Endothelial cell of umbilical vein (primary cell): ENCODE measurements at regions not wholly inside any gene's neighbourhood (a gene's known extent, or its start where the extent isn't known, plus 50 kb on each side); places are given as distances from the start of the nearest gene placed in this dataset.

Experiments used
- BruUV-seq: library from RNA; stranded (reverse); fragments of 400-500 nt; replicated peaks from 2 replicates; lab custom pipeline; 2021; lab: Mats Ljungman, UMichigan
- CTCF ChIA-PET: fragments of 300-600, 350-600 bp; sonication (Branson Sonifier 250); formaldehyde crosslinking; loops from one replicate; lab custom pipeline; 2021; ENCODE audit warnings: antibody characterized with exemption, inconsistent platforms; lab: Charles Lee
- POLR2A ChIA-PET: fragments of 300-600, 350-600 bp; sonication (Branson Sonifier 250); formaldehyde crosslinking; loops from one replicate; lab custom pipeline; 2021; ENCODE audit warnings: antibody characterized with exemption, inconsistent platforms; lab: Charles Lee
- DNase-seq: peaks from one replicate; pipeline ENCODE4 v3.0.0-alpha.2; 2011; ENCODE audit warnings: low read depth, low spot score
- FAIRE-seq: peaks from 2 replicates; lab custom pipeline; 2011; peaks lifted over from hg19 to GRCh38; lab: Jason Lieb, UNC
- H2AFZ ChIP-seq: 2 replicates; pipeline ENCODE4 v1.6.0; 2012; ENCODE audit warnings: low read depth, low read length, control low read depth, inconsistent platforms
- H3K27ac ChIP-seq: 2 replicates; pipeline ENCODE4 v1.5.1; 2011; ENCODE audit warnings: low read depth, mild to moderate bottlenecking, control low read depth, low read length, moderate library complexity; ENCODE audit not compliant: insufficient read depth
- H3K27me3 ChIP-seq, 2 experiments: 2 replicates each; pipeline versions ENCODE4 v1.6.0 to v1.6.1; 2011; ENCODE audit warnings: low read length in 2 of 2, mixed read lengths in 1 of 2; ENCODE audit not compliant: control insufficient read depth in 2 of 2, insufficient read depth in 2 of 2
- H3K36me3 ChIP-seq, 2 experiments: 2 replicates in 1 of 2; 3 replicates in 1 of 2; pipeline ENCODE4 v1.5.1; 2011; ENCODE audit warnings: low read length in 2 of 2, mild to moderate bottlenecking in 1 of 2, moderate library complexity in 1 of 2; ENCODE audit not compliant: control insufficient read depth in 2 of 2, insufficient read depth in 2 of 2; ENCODE audit errors: extremely low read depth in 1 of 2
- H3K4me1 ChIP-seq: 3 replicates; pipeline ENCODE4 v1.5.1; 2011; ENCODE audit warnings: mild to moderate bottlenecking, low read length; ENCODE audit not compliant: control insufficient read depth, insufficient read depth; ENCODE audit errors: extremely low read depth
- H3K4me2 ChIP-seq: 2 replicates; pipeline ENCODE4 v1.6.1; 2011; ENCODE audit warnings: low read length, control low read depth, mixed read lengths; ENCODE audit not compliant: insufficient read depth
- H3K4me3 ChIP-seq, 3 experiments: fragments of 200-600 bp in 1 of 3; sonication (generic), shearing (Covaris generic) in 1 of 3; replicated peaks in 1 of 3; 2 replicates each; pipeline ENCODE4 v1.5.1; 2011 to 2016; ENCODE audit warnings: control low read depth in 3 of 3, low read length in 3 of 3, mild to moderate bottlenecking in 2 of 3, inconsistent platforms in 1 of 3, low read depth in 1 of 3, moderate library complexity in 1 of 3; ENCODE audit not compliant: insufficient read depth in 1 of 3
- H3K79me2 ChIP-seq: 2 replicates; pipeline ENCODE4 v1.6.0; 2012; ENCODE audit warnings: low read length, inconsistent platforms; ENCODE audit not compliant: control insufficient read depth, insufficient read depth
- H3K9ac ChIP-seq: replicated peaks from 2 replicates; pipeline ENCODE3; 2011; ENCODE audit warnings: low read length, control low read depth; ENCODE audit not compliant: insufficient read depth; ENCODE audit errors: extremely low read depth
- H3K9me1 ChIP-seq: replicated peaks from 3 replicates; pipeline ENCODE4 v1.6.0; 2011; ENCODE audit warnings: mild to moderate bottlenecking, low read length; ENCODE audit not compliant: control insufficient read depth, insufficient read depth; ENCODE audit errors: extremely low read depth
- H3K9me3 ChIP-seq: replicated peaks from 2 replicates; pipeline ENCODE4 v1.5.1; 2012; ENCODE audit warnings: low read length, inconsistent platforms; ENCODE audit not compliant: control insufficient read depth, insufficient read depth
- H4K20me1 ChIP-seq: replicated peaks from 2 replicates; pipeline ENCODE3; 2011; ENCODE audit warnings: mild to moderate bottlenecking, low read length; ENCODE audit not compliant: control insufficient read depth, insufficient read depth; ENCODE audit errors: extremely low read depth
- EZH2 ChIP-seq: IDR thresholded peaks from 2 replicates; pipeline ENCODE4 v1.6.1; 2012; ENCODE audit warnings: borderline replicate concordance, low read depth, mild to moderate bottlenecking, moderate library complexity, low read length, inconsistent platforms; ENCODE audit not compliant: severe bottlenecking
- FOS ChIP-seq: IDR thresholded peaks from 2 replicates; pipeline ENCODE4 v1.6.1; 2011; ENCODE audit warnings: mild to moderate bottlenecking, low read length, moderate library complexity, borderline replicate concordance; ENCODE audit not compliant: insufficient read depth
- GATA2 ChIP-seq: IDR thresholded peaks from 2 replicates; pipeline ENCODE4 v1.7.0; 2011; ENCODE audit warnings: low read depth, mild to moderate bottlenecking, moderate library complexity, mixed read lengths, low read length; ENCODE audit not compliant: insufficient read length, insufficient read depth
- JUN ChIP-seq: IDR thresholded peaks from 2 replicates; pipeline ENCODE4 v1.6.1; 2011; ENCODE audit warnings: borderline replicate concordance, low read depth; ENCODE audit not compliant: insufficient read length, insufficient read depth
- MAX ChIP-seq: IDR thresholded peaks from 2 replicates; pipeline ENCODE4 v1.6.1; 2011; ENCODE audit not compliant: insufficient read depth, insufficient read length
- MYC ChIP-seq: IDR thresholded peaks from one replicate; pipeline ENCODE4 v1.6.1; 2011; ENCODE audit warnings: mild to moderate bottlenecking, low read depth, low read length
- POLR2A ChIP-seq: IDR thresholded peaks from 2 replicates; pipeline ENCODE4 v1.6.1; 2012; ENCODE audit warnings: low read depth, mild to moderate bottlenecking, control low read depth, low read length
- POLR2AphosphoS5 ChIP-seq: IDR thresholded peaks from 2 replicates; pipeline ENCODE4 v1.6.1; 2012; ENCODE audit warnings: low read depth, mild to moderate bottlenecking, control low read depth, low read length, moderate library complexity; ENCODE audit not compliant: insufficient read depth
- dilution Hi-C: fragments of 300-500 bp; cut with MboI; formaldehyde crosslinking; loops from one replicate; pipeline ENCODE4 v1.15.0; 2019; ENCODE audit warnings: low sequenced_read_pairs; ENCODE audit not compliant: extremely low pct_ligation_motif_present
- intact Hi-C: fragments of 100-400 bp; cut with micrococcal nuclease; formaldehyde crosslinking; loops from one replicate; pipeline ENCODE4 v1.10.0; 2022
- TF ChIP-seq, protein P1 (sequence below), 2 donors: IDR thresholded peaks; 1 replicate in 1 of 2; 2 replicates in 1 of 2; pipeline ENCODE4 v1.5.1; 2011; ENCODE audit warnings: low read length in 2 of 2, mild to moderate bottlenecking in 2 of 2, moderate library complexity in 2 of 2, control low read depth in 1 of 2, inconsistent platforms in 1 of 2, low read depth in 1 of 2; ENCODE audit not compliant: insufficient read depth in 1 of 2; ENCODE audit errors: extremely low read depth in 1 of 2

DNA sequence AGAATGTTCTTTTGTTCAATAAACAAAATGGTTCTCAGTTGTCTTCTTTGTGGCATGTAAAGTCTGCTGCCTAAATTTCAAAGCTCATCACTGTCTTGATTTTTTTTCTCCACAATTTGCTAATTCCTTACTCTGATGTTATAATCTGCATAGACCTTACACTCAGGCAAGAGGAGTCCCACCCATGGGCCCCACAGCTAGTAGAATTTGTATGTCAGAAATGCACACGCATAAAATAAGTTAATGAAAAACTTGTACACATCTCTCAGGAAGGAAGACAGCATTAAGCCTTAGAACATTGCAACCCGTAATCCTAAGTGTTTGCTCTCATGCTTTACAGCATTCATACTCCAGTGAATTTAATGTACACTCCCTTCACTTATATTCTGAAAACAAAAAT is 280.8 kb downstream of the ATXN7L3B start:
- Histone ChIP-seq H3K36me3 (no peaks in the 10 kb centered on the region), H3K9me1 (no peaks in the 10 kb centered on the region), H3K79me2 (no peaks in the 10 kb centered on the region), H3K9ac (no peak overlapping the region), H3K4me1 (no peaks in the 10 kb centered on the region), H3K4me3 (no peak overlapping the region), H2AFZ (no peak overlapping the region), H3K27me3 (no peaks in the 10 kb centered on the region), H3K27ac (no peak overlapping the region), H4K20me1 (no peaks in the 10 kb centered on the region), H3K9me3 (no peaks in the 10 kb centered on the region), H3K4me2 (no peak overlapping the region)
- intact Hi-C loops = no loop called here
- ChIA-PET CTCF (interaction anchor here (1.3 kb wide), 1 partner anchor 14 kb away, joined by 4 read pairs; no protein-coding TSS in a partner anchor), POLR2A (no interaction called here)
- TF ChIP-seq POLR2A = no peak
- no peak for TF ChIP-seq POLR2AphosphoS5
- TF ChIP-seq, protein P1, sequence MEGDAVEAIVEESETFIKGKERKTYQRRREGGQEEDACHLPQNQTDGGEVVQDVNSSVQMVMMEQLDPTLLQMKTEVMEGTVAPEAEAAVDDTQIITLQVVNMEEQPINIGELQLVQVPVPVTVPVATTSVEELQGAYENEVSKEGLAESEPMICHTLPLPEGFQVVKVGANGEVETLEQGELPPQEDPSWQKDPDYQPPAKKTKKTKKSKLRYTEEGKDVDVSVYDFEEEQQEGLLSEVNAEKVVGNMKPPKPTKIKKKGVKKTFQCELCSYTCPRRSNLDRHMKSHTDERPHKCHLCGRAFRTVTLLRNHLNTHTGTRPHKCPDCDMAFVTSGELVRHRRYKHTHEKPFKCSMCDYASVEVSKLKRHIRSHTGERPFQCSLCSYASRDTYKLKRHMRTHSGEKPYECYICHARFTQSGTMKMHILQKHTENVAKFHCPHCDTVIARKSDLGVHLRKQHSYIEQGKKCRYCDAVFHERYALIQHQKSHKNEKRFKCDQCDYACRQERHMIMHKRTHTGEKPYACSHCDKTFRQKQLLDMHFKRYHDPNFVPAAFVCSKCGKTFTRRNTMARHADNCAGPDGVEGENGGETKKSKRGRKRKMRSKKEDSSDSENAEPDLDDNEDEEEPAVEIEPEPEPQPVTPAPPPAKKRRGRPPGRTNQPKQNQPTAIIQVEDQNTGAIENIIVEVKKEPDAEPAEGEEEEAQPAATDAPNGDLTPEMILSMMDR (IDR thresholded peaks at IDR 0.05; ENCODE audit: extremely low read depth in 1 of 2, insufficient read depth in 1 of 2, low read depth in 1 of 2, low read length in 2 of 2) = no peak
- TF ChIP-seq GATA2 = no peak
- TF ChIP-seq FOS = no peak
- no peak for TF ChIP-seq JUN
- no peak for TF ChIP-seq MAX
- no peak for TF ChIP-seq MYC
- TF ChIP-seq EZH2 = no peak
- no TSS peak for BruUV-seq
- FAIRE-seq = no peak
- no peak for DNase-seq
- dilution Hi-C loops = no loop called here
